ENCODE measurements at regions not wholly inside any gene's neighbourhood (a gene's known extent, or its start where the extent isn't known, plus 50 kb on each side); places are given as distances from the start of the nearest gene placed in this dataset.

- TF ChIP-seq CTCF (conservative IDR thresholded peaks at IDR 0.05; ENCODE audit: low read length) (no peak), EZH2phosphoT487 (IDR thresholded peaks at IDR 0.05; ENCODE audit: borderline replicate concordance) (no peak)
Observed at GRCh38 chr15:88400084-88400483, 67.1 kb downstream of the MRPL46 start.

All from Loucy (cell line).